SH-SY5Y (cell line): ENCODE measurements at regions not wholly inside any gene's neighbourhood (a gene's known extent, or its start where the extent isn't known, plus 50 kb on each side); places are given as distances from the start of the nearest gene placed in this dataset.
A peak's percentile ranks its signal among the peaks of the same experiment; 100 is the strongest.

Experiments
- GATA2 ChIP-seq: IDR thresholded peaks from 2 replicates; pipeline ENCODE4 v1.6.1; 2011; ENCODE audit warnings: mild to moderate bottlenecking, low read depth, low read length
- GATA3 ChIP-seq: IDR thresholded peaks from 2 replicates; pipeline ENCODE4 v1.6.1; 2011; ENCODE audit warnings: low read depth, mild to moderate bottlenecking, low read length, moderate library complexity

GRCh38 chr7:125966278-125967048, 1036.8 kb upstream of the POT1 start:
- TF ChIP-seq GATA3 (no peak), GATA2 (no peak)

- TF ChIP-seq GATA2 (no peak), GATA3 (no peak)
These were observed 1005.3 kb upstream of the POT1 start for GRCh38 chr7:125934955-125935354.

- TF ChIP-seq GATA3: no peak
- TF ChIP-seq GATA2: no peak
These were observed 1004.9 kb upstream of the POT1 start for GRCh38 chr7:125934539-125934938.

GRCh38 chr7:125930848-125931247, 1001.2 kb upstream of the POT1 start:
- TF ChIP-seq GATA3 (no peak), GATA2 (no peak)

- TF ChIP-seq GATA2 (peak; percentile 10; the same call in 1 of the 2 replicates), GATA3 (no peak; the same call in 1 of the 2 replicates)
These were observed 997.9 kb upstream of the POT1 start for GRCh38 chr7:125927556-125927955.

- TF ChIP-seq GATA3 (no peak), GATA2 (no peak)
These were observed 997.0 kb upstream of the POT1 start for GRCh38 chr7:125926621-125927020.

GRCh38 chr7:125924037-125924436, 994.4 kb upstream of the POT1 start:
- TF ChIP-seq GATA2: no peak
- no peak for TF ChIP-seq GATA3

- TF ChIP-seq GATA3: no peak
- no peak for TF ChIP-seq GATA2
These were observed 979.1 kb upstream of the POT1 start for GRCh38 chr7:125908711-125909110.

- TF ChIP-seq GATA3: no peak
- no peak for TF ChIP-seq GATA2
These were observed 970.0 kb upstream of the POT1 start for GRCh38 chr7:125899577-125899976.

GRCh38 chr7:125892434-125892833, 962.8 kb upstream of the POT1 start:
- TF ChIP-seq GATA2: no peak
- no peak for TF ChIP-seq GATA3

- TF ChIP-seq GATA2 (no peak), GATA3 (no peak)
These were observed 949.4 kb upstream of the POT1 start for GRCh38 chr7:125878988-125879387.

GRCh38 chr7:125878235-125878956, 948.8 kb upstream of the POT1 start:
- TF ChIP-seq GATA3 (no peak), GATA2 (no peak)

GRCh38 chr7:125877246-125877645, 947.6 kb upstream of the POT1 start:
- no peak for TF ChIP-seq GATA3
- no peak for TF ChIP-seq GATA2

GRCh38 chr7:125876431-125876830, 946.8 kb upstream of the POT1 start:
- TF ChIP-seq GATA2 (no peak), GATA3 (no peak)

GRCh38 chr7:125871431-125871830, 941.8 kb upstream of the POT1 start:
- TF ChIP-seq GATA2 (no peak), GATA3 (no peak)
